ENCODE measurements at regions not wholly inside any gene's neighbourhood (a gene's known extent, or its start where the extent isn't known, plus 50 kb on each side); places are given as distances from the start of the nearest gene placed in this dataset.

GRCh38 chr15:69874321-69874720 is 223.4 kb downstream of the TLE3 start:
- FAIRE-seq = no peak
- no peak for TF ChIP-seq HDAC2 (IDR thresholded peaks at IDR 0.05)
- no peak for TF ChIP-seq ZC3H11A (IDR thresholded peaks at IDR 0.05)
- no peak for TF ChIP-seq ZSCAN20 (CRISPR knock-in tag; IDR thresholded peaks at IDR 0.05)
- TF ChIP-seq ATOH8 (CRISPR knock-in tag; IDR thresholded peaks at IDR 0.05; ENCODE audit: low read depth) = no peak
- TF ChIP-seq MAFK (IDR thresholded peaks at IDR 0.05; ENCODE audit: partially characterized antibody) = no peak
- TF ChIP-seq RNF2 (IDR thresholded peaks at IDR 0.05; ENCODE audit: borderline replicate concordance, low read depth) = no peak
- no peak for TF ChIP-seq ZNF302 (CRISPR knock-in tag; IDR thresholded peaks at IDR 0.05)
- no peak for TF ChIP-seq HES2 (IDR thresholded peaks at IDR 0.05)
- no peak for TF ChIP-seq CHD2 (IDR thresholded peaks at IDR 0.05; ENCODE audit: low read length, partially characterized antibody)
- no peak for TF ChIP-seq GATA3 (IDR thresholded peaks at IDR 0.05; ENCODE audit: borderline replicate concordance)
- TF ChIP-seq EHMT2 (IDR thresholded peaks at IDR 0.05; ENCODE audit: low read depth) = no peak
- TF ChIP-seq EP300 (IDR thresholded peaks at IDR 0.05) = no peak
- TF ChIP-seq, protein P1, sequence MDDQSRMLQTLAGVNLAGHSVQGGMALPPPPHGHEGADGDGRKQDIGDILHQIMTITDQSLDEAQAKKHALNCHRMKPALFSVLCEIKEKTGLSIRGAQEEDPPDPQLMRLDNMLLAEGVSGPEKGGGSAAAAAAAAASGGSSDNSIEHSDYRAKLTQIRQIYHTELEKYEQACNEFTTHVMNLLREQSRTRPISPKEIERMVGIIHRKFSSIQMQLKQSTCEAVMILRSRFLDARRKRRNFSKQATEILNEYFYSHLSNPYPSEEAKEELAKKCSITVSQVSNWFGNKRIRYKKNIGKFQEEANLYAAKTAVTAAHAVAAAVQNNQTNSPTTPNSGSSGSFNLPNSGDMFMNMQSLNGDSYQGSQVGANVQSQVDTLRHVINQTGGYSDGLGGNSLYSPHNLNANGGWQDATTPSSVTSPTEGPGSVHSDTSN (IDR thresholded peaks at IDR 0.05) = no peak
- TF ChIP-seq, protein P2, sequence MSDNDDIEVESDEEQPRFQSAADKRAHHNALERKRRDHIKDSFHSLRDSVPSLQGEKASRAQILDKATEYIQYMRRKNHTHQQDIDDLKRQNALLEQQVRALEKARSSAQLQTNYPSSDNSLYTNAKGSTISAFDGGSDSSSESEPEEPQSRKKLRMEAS (IDR thresholded peaks at IDR 0.05) = no peak
- no peak for TF ChIP-seq MAZ (IDR thresholded peaks at IDR 0.05; ENCODE audit: borderline replicate concordance, low read depth, low read length)
- no peak for TF ChIP-seq NR3C1 (IDR thresholded peaks at IDR 0.05)
- no peak for TF ChIP-seq HOXA7 (CRISPR knock-in tag; IDR thresholded peaks at IDR 0.05)
- TF ChIP-seq ESRRA (IDR thresholded peaks at IDR 0.05; ENCODE audit: borderline replicate concordance, low read length) = no peak

GRCh38 chr15:69876064-69876940 is 221.4 kb downstream of the TLE3 start:
- ChIA-PET CTCF (interaction anchor here (0.9 kb wide), 1 partner anchor 300 kb away, joined by 3 read pairs; no protein-coding TSS in a partner anchor), POLR2A (no interaction called here)
- DNase-seq (ENCODE audit: low read depth in 1 of 2, low spot score in 1 of 2) (no peak), ATAC-seq (no peak), FAIRE-seq (no peak)
- no peaks in the 10 kb centered on the region for H3K4me1 ChIP-seq
- H3K4me3 ChIP-seq = no peak overlapping the region
- no peak overlapping the region for H3K27ac ChIP-seq
- H3K9me3 ChIP-seq = peaks cover 26% of the 10 kb centered on the region
- WGBS (ENCODE audit: missing lambda C conversion rate) = 72% methylated on average over 31 of the region's 31 CpGs
- H3K4me2 ChIP-seq = no peak overlapping the region
- TF ChIP-seq CHD4 (IDR thresholded peaks at IDR 0.05; ENCODE audit: borderline replicate concordance) (no peak), MYC (IDR thresholded peaks at IDR 0.05; ENCODE audit: borderline replicate concordance, low read length) (no peak), CBX8 (IDR thresholded peaks at IDR 0.05) (no peak), GATA3 (IDR thresholded peaks at IDR 0.05; ENCODE audit: borderline replicate concordance) (no peak), CHD2 (IDR thresholded peaks at IDR 0.05; ENCODE audit: low read length, partially characterized antibody) (no peak), FOXS1 (CRISPR knock-in tag; IDR thresholded peaks at IDR 0.05) (no peak), RFX5 (IDR thresholded peaks at IDR 0.05) (no peak), FOSB (CRISPR knock-in tag; IDR thresholded peaks at IDR 0.05) (no peak), MAFK (IDR thresholded peaks at IDR 0.05; ENCODE audit: partially characterized antibody) (no peak), E2F6 (IDR thresholded peaks at IDR 0.05; ENCODE audit: borderline replicate concordance, low read depth) (no peak)
- TF ChIP-seq, protein P3, sequence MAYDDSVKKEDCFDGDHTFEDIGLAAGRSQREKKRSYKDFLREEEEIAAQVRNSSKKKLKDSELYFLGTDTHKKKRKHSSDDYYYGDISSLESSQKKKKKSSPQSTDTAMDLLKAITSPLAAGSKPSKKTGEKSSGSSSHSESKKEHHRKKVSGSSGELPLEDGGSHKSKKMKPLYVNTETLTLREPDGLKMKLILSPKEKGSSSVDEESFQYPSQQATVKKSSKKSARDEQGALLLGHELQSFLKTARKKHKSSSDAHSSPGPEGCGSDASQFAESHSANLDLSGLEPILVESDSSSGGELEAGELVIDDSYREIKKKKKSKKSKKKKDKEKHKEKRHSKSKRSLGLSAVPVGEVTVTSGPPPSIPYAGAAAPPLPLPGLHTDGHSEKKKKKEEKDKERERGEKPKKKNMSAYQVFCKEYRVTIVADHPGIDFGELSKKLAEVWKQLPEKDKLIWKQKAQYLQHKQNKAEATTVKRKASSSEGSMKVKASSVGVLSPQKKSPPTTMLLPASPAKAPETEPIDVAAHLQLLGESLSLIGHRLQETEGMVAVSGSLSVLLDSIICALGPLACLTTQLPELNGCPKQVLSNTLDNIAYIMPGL (CRISPR knock-in tag; IDR thresholded peaks at IDR 0.05; ENCODE audit: borderline replicate concordance) = no peak
- TF ChIP-seq, protein P4, sequence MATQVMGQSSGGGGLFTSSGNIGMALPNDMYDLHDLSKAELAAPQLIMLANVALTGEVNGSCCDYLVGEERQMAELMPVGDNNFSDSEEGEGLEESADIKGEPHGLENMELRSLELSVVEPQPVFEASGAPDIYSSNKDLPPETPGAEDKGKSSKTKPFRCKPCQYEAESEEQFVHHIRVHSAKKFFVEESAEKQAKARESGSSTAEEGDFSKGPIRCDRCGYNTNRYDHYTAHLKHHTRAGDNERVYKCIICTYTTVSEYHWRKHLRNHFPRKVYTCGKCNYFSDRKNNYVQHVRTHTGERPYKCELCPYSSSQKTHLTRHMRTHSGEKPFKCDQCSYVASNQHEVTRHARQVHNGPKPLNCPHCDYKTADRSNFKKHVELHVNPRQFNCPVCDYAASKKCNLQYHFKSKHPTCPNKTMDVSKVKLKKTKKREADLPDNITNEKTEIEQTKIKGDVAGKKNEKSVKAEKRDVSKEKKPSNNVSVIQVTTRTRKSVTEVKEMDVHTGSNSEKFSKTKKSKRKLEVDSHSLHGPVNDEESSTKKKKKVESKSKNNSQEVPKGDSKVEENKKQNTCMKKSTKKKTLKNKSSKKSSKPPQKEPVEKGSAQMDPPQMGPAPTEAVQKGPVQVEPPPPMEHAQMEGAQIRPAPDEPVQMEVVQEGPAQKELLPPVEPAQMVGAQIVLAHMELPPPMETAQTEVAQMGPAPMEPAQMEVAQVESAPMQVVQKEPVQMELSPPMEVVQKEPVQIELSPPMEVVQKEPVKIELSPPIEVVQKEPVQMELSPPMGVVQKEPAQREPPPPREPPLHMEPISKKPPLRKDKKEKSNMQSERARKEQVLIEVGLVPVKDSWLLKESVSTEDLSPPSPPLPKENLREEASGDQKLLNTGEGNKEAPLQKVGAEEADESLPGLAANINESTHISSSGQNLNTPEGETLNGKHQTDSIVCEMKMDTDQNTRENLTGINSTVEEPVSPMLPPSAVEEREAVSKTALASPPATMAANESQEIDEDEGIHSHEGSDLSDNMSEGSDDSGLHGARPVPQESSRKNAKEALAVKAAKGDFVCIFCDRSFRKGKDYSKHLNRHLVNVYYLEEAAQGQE (IDR thresholded peaks at IDR 0.05) = no peak
- TF ChIP-seq, protein P1 (IDR thresholded peaks at IDR 0.05) = no peak

More at GRCh38 chr15:69874321-69874720, 223.4 kb downstream of the TLE3 start:
- CTCF ChIA-PET = interaction anchor here (0.7 to 2.3 kb wide), 4 partner anchors 14 to 399 kb away, joined by 3 to 6 read pairs (median 4); no protein-coding TSS in a partner anchor
- H3K4me1 ChIP-seq = no peaks in the 10 kb centered on the region
- POLR2A ChIA-PET = no interaction called here
- no peak overlapping the region for H3K27ac ChIP-seq
- peaks cover 26% of the 10 kb centered on the region for H3K9me3 ChIP-seq
- H3K4me3 ChIP-seq = no peak overlapping the region
- ATAC-seq (no peak), DNase-seq (ENCODE audit: low read depth in 1 of 2, low spot score in 1 of 2) (no peak)
- no peak overlapping the region for H3K4me2 ChIP-seq
